GM12872 (cell line): ENCODE measurements at regions not wholly inside any gene's neighbourhood (a gene's known extent, or its start where the extent isn't known, plus 50 kb on each side); places are given as distances from the start of the nearest gene placed in this dataset.

ENCODE experiments used
- CTCF ChIP-seq: IDR thresholded peaks from 3 replicates; pipeline ENCODE4 v1.5.1; 2011; ENCODE audit warnings: low read depth, mild to moderate bottlenecking, low read length, moderate library complexity; ENCODE audit not compliant: insufficient read depth

GRCh38 chr5:92565673-92566072 lies 1015.3 kb downstream of the NR2F1-AS1 start:
- no peak for TF ChIP-seq CTCF

- TF ChIP-seq CTCF = no peak
These were observed 1019.0 kb downstream of the NR2F1-AS1 start for GRCh38 chr5:92562065-92562464.

GRCh38 chr5:92561411-92561959 lies 1019.5 kb downstream of the NR2F1-AS1 start:
- no peak for TF ChIP-seq CTCF

- TF ChIP-seq CTCF = no peak
These were observed 1020.2 kb downstream of the NR2F1-AS1 start for GRCh38 chr5:92560698-92561401.

GRCh38 chr5:92559781-92560180 lies 1021.2 kb downstream of the NR2F1-AS1 start:
- TF ChIP-seq CTCF = no peak

- no peak for TF ChIP-seq CTCF
These were observed 1021.7 kb downstream of the NR2F1-AS1 start for GRCh38 chr5:92559331-92559730.

- no peak for TF ChIP-seq CTCF
These were observed 1024.3 kb downstream of the NR2F1-AS1 start for GRCh38 chr5:92556747-92557146.
